HUES48 (cell line): ENCODE measurements at regions not wholly inside any gene's neighbourhood (a gene's known extent, or its start where the extent isn't known, plus 50 kb on each side); places are given as distances from the start of the nearest gene placed in this dataset.

Experiments
- H3K27ac ChIP-seq: one replicate; pipeline ENCODE4 v1.7.0; 2013; ENCODE audit warnings: low read depth, low read length, inconsistent platforms
- H3K27me3 ChIP-seq: 2 replicates; pipeline ENCODE4 v1.6.1; 2013; ENCODE audit warnings: mild to moderate bottlenecking, low read length; ENCODE audit not compliant: control insufficient read depth, insufficient read depth
- H3K36me3 ChIP-seq: 2 replicates; pipeline ENCODE4 v1.6.1; 2013; ENCODE audit warnings: low read length; ENCODE audit not compliant: control insufficient read depth, insufficient read depth
- H3K4me1 ChIP-seq: 2 replicates; pipeline ENCODE4 v1.6.1; 2013; ENCODE audit warnings: mild to moderate bottlenecking, low read length; ENCODE audit not compliant: control insufficient read depth, insufficient read depth
- H3K4me3 ChIP-seq: 2 replicates; pipeline ENCODE4 v1.5.1; 2013; ENCODE audit warnings: mild to moderate bottlenecking, low read depth, low read length
- H3K9ac ChIP-seq: 2 replicates; pipeline ENCODE4 v1.6.1; 2013; ENCODE audit warnings: mild to moderate bottlenecking, low read depth, low read length, moderate library complexity
- H3K9me3 ChIP-seq: 2 replicates; pipeline ENCODE4 v1.6.1; 2013; ENCODE audit warnings: low read length; ENCODE audit not compliant: control insufficient read depth, insufficient read depth

- no peak overlapping the region for H3K9ac ChIP-seq
- no peaks in the 10 kb centered on the region for H3K27me3 ChIP-seq
- no peak overlapping the region for H3K27ac ChIP-seq
- no peaks in the 10 kb centered on the region for H3K9me3 ChIP-seq
- H3K36me3 ChIP-seq, result no peaks in the 10 kb centered on the region
- H3K4me3 ChIP-seq, result no peak overlapping the region
- H3K4me1 ChIP-seq, result peaks cover 3% of the 10 kb centered on the region; the same call in 1 of the 2 replicates
Measured at GRCh38 chr2:2845806-2846315, 514.8 kb upstream of the MYT1L start.

- no peaks in the 10 kb centered on the region for H3K27me3 ChIP-seq
- no peaks in the 10 kb centered on the region for H3K36me3 ChIP-seq
- H3K4me3 ChIP-seq, result no peak overlapping the region
- peaks cover 3% of the 10 kb centered on the region; the same call in 1 of the 2 replicates for H3K4me1 ChIP-seq
- no peak overlapping the region for H3K27ac ChIP-seq
- H3K9ac ChIP-seq, result no peak overlapping the region
- H3K9me3 ChIP-seq, result no peaks in the 10 kb centered on the region
Measured at GRCh38 chr2:2845267-2845666, 514.2 kb upstream of the MYT1L start.

GRCh38 chr2:2843969-2844548 lies 513.0 kb upstream of the MYT1L start:
- H3K9me3 ChIP-seq, result no peaks in the 10 kb centered on the region
- peaks cover 1% of the 10 kb centered on the region; the same call in 1 of the 2 replicates for H3K4me1 ChIP-seq
- no peak overlapping the region for H3K9ac ChIP-seq
- H3K36me3 ChIP-seq, result no peaks in the 10 kb centered on the region
- no peak overlapping the region for H3K4me3 ChIP-seq
- no peak overlapping the region for H3K27ac ChIP-seq
- no peaks in the 10 kb centered on the region for H3K27me3 ChIP-seq

- H3K27me3 ChIP-seq, result no peaks in the 10 kb centered on the region
- H3K4me3 ChIP-seq, result no peak overlapping the region
- H3K4me1 ChIP-seq, result no peaks in the 10 kb centered on the region
- no peak overlapping the region for H3K27ac ChIP-seq
- no peaks in the 10 kb centered on the region for H3K36me3 ChIP-seq
- no peak overlapping the region for H3K9ac ChIP-seq
- no peaks in the 10 kb centered on the region for H3K9me3 ChIP-seq
Measured at GRCh38 chr2:2842466-2842865, 511.4 kb upstream of the MYT1L start.

- Histone ChIP-seq H3K4me3 (no peak overlapping the region), H3K27me3 (no peaks in the 10 kb centered on the region), H3K4me1 (no peaks in the 10 kb centered on the region), H3K9ac (no peak overlapping the region), H3K27ac (no peak overlapping the region), H3K9me3 (no peaks in the 10 kb centered on the region), H3K36me3 (no peaks in the 10 kb centered on the region)
Measured at GRCh38 chr2:2840681-2841300, 509.7 kb upstream of the MYT1L start.

GRCh38 chr2:2839782-2840531 lies 508.9 kb upstream of the MYT1L start:
- Histone ChIP-seq H3K9ac (no peak overlapping the region), H3K4me1 (no peaks in the 10 kb centered on the region), H3K9me3 (no peaks in the 10 kb centered on the region), H3K27ac (no peak overlapping the region), H3K27me3 (no peaks in the 10 kb centered on the region), H3K36me3 (no peaks in the 10 kb centered on the region), H3K4me3 (no peak overlapping the region)

- Histone ChIP-seq H3K9ac (no peak overlapping the region), H3K9me3 (no peaks in the 10 kb centered on the region), H3K4me3 (no peak overlapping the region), H3K27ac (no peak overlapping the region), H3K36me3 (no peaks in the 10 kb centered on the region), H3K4me1 (no peaks in the 10 kb centered on the region), H3K27me3 (no peaks in the 10 kb centered on the region)
Measured at GRCh38 chr2:2839393-2839781, 508.3 kb upstream of the MYT1L start.

GRCh38 chr2:2838548-2838845 lies 507.4 kb upstream of the MYT1L start:
- H3K27me3 ChIP-seq, result no peaks in the 10 kb centered on the region
- H3K4me3 ChIP-seq, result no peak overlapping the region
- H3K9ac ChIP-seq, result no peak overlapping the region
- no peak overlapping the region for H3K27ac ChIP-seq
- no peaks in the 10 kb centered on the region for H3K4me1 ChIP-seq
- no peaks in the 10 kb centered on the region for H3K9me3 ChIP-seq
- H3K36me3 ChIP-seq, result no peaks in the 10 kb centered on the region

- H3K9me3 ChIP-seq, result no peaks in the 10 kb centered on the region
- H3K4me1 ChIP-seq, result no peaks in the 10 kb centered on the region
- H3K9ac ChIP-seq, result no peak overlapping the region
- H3K27ac ChIP-seq, result no peak overlapping the region
- H3K4me3 ChIP-seq, result no peak overlapping the region
- H3K36me3 ChIP-seq, result no peaks in the 10 kb centered on the region
- no peaks in the 10 kb centered on the region for H3K27me3 ChIP-seq
Measured at GRCh38 chr2:2837746-2838547, 506.9 kb upstream of the MYT1L start.

- H3K27me3 ChIP-seq, result no peaks in the 10 kb centered on the region
- H3K9ac ChIP-seq, result no peak overlapping the region
- no peaks in the 10 kb centered on the region for H3K36me3 ChIP-seq
- H3K4me3 ChIP-seq, result no peak overlapping the region
- no peaks in the 10 kb centered on the region for H3K4me1 ChIP-seq
- H3K27ac ChIP-seq, result no peak overlapping the region
- H3K9me3 ChIP-seq, result no peaks in the 10 kb centered on the region
Measured at GRCh38 chr2:2836343-2837070, 505.4 kb upstream of the MYT1L start.
